Hematopoietic multipotent progenitor cell treated with erythropoietin and hydrocortisone succinate and interleukin-3 and kit ligand, for 8 days (in vitro differentiated cells): ENCODE measurements at regions not wholly inside any gene's neighbourhood (a gene's known extent, or its start where the extent isn't known, plus 50 kb on each side); places are given as distances from the start of the nearest gene placed in this dataset.

Source experiments
- DNase-seq: peaks from one replicate; pipeline ENCODE4 v3.0.0-alpha.2; 2015

GRCh38 chr16:79295162-79295561, 305.4 kb downstream of the MAF start:
- no peak for DNase-seq

- DNase-seq = no peak
Measured at GRCh38 chr16:79294568-79294967, 306.0 kb downstream of the MAF start.

GRCh38 chr16:79293836-79294460, 306.6 kb downstream of the MAF start:
- no peak for DNase-seq

- DNase-seq = no peak
Measured at GRCh38 chr16:79288066-79288465, 312.5 kb downstream of the MAF start.

- DNase-seq = no peak
Measured at GRCh38 chr16:79287424-79287917, 313.1 kb downstream of the MAF start.

- no peak for DNase-seq
Measured at GRCh38 chr16:79286646-79287423, 313.7 kb downstream of the MAF start.

GRCh38 chr16:79284766-79285165, 315.8 kb downstream of the MAF start:
- no peak for DNase-seq

- DNase-seq = no peak
Measured at GRCh38 chr16:79283578-79283977, 317.0 kb downstream of the MAF start.

GRCh38 chr16:79282806-79283205, 317.7 kb downstream of the MAF start:
- no peak for DNase-seq

- no peak for DNase-seq
Measured at GRCh38 chr16:79278506-79278905, 322.0 kb downstream of the MAF start.

- DNase-seq = no peak
Measured at GRCh38 chr16:79276501-79276900, 324.0 kb downstream of the MAF start.

- no peak for DNase-seq
Measured at GRCh38 chr16:79274264-79274663, 326.3 kb downstream of the MAF start.

- DNase-seq = no peak
Measured at GRCh38 chr16:79272141-79272577, 328.4 kb downstream of the MAF start.

- DNase-seq = no peak
Measured at GRCh38 chr16:79271583-79271982, 329.0 kb downstream of the MAF start.

- no peak for DNase-seq
Measured at GRCh38 chr16:79270011-79270410, 330.5 kb downstream of the MAF start.

- DNase-seq = no peak
Measured at GRCh38 chr16:79269211-79269863, 331.2 kb downstream of the MAF start.

- no peak for DNase-seq
Measured at GRCh38 chr16:79267781-79268180, 332.8 kb downstream of the MAF start.

GRCh38 chr16:79267146-79267545, 333.4 kb downstream of the MAF start:
- DNase-seq = no peak

GRCh38 chr16:79265701-79266100, 334.8 kb downstream of the MAF start:
- DNase-seq = no peak

GRCh38 chr16:79265196-79265595, 335.3 kb downstream of the MAF start:
- no peak for DNase-seq

GRCh38 chr16:79264237-79265109, 336.1 kb downstream of the MAF start:
- DNase-seq = no peak

- DNase-seq = no peak
Measured at GRCh38 chr16:79263425-79263824, 337.1 kb downstream of the MAF start.
